HG02938 (cell line): ENCODE measurements at regions not wholly inside any gene's neighbourhood (a gene's known extent, or its start where the extent isn't known, plus 50 kb on each side); places are given as distances from the start of the nearest gene placed in this dataset.
"Not testable (repeated sequence)": the region's sequence is repeated elsewhere in the genome, so short reads cannot be mapped to it uniquely, and the experiment has no call there.

Experiments
- ATAC-seq: cut with Tn5 transposase; IDR thresholded peaks from one replicate; pipeline ENCODE4 v1.9.1; 2021; ENCODE audit warnings: mild to moderate bottlenecking, moderate library complexity; ENCODE audit not compliant: unreplicated experiment

GRCh38 chr5:117138523-117138922 is 563.9 kb upstream of the SEMA6A start:
- ATAC-seq = no peak

DNA sequence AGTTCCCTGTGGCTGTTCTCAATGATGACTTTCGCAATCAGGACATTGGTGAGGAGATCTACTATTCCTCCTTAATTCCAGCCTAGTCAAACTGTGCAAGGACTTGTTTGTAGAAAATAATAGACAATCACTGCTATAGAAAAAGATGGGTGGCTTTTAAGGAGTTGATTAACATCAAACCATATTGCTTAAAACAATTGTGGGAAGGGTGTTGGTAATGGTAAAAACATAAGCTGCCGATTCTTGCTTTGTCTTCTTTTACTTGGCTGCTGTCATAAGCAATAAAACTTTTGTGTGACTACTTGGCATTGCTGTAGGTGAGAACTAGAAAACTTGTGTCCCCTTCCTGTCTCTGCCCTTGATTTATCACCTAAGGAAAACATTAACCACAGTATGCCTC is 561.2 kb upstream of the SEMA6A start:
- no peak for ATAC-seq

DNA sequence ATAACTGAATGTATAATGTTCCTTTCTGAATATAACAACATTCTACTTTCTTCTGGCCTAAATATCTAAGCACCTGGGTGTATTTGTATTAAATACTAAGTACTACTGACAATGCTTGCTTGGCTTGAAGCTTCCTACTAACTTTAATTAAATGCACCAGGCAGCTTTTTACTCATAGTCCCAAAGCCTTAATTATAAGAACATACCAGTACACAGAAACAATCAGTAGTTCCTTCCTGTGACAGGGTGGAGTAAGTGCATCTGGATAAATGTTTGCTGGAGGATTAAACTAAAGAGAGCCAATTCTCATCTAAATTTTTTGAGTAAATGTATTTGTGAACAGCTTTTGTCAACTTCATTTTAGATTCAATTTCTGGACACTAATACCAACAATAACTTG is 558.6 kb upstream of the SEMA6A start:
- ATAC-seq = no peak

DNA sequence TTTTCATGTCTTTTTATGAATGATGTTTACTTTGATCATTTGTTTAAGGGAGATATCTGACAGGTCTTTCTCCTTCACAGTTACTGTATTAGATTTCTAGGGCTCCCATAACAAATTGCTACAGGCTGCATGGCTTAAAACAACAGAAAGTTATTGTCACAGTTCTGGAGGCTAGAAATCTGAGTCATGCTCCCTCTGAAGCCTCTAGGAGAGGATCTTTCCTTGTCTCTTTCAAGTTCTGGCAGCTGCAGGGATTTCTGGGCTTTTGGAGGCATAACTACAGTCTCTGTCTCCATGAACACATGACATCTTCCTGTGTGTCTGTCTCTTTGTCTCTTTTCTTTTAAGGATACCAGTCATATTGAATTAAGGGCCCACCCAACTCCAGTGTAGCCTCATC is 557.3 kb upstream of the SEMA6A start:
- no peak for ATAC-seq

DNA sequence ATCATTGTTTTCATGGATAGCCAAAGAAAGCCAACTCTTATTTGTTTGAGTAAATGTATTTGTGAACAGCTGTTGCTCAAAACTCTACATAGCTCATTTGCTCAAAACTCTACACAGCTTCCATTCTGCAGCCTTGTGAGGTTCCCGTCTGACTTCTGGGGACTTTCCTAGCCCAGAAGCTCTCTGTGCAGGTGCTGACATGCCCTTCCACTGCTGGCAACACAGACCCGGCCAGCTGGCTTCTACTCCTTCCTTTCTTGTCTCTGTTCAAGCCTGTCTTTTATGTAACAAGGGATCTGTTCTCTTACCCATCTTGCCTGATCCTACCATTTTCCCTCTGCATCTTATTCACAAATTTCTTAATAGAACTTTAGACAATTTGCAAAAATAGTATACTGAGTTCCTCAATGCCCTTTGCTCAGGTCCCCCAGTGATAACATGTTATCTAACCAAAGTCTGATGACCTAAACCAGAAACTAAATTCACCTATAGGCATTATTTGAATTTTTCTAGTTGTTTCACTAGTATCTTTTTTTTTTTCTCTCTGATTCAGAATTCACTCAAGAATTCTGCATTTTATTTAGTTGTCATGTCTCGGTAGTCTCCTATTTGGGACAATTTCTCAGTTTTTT is 556.5 kb upstream of the SEMA6A start:
- peak; percentile 87 for ATAC-seq

DNA sequence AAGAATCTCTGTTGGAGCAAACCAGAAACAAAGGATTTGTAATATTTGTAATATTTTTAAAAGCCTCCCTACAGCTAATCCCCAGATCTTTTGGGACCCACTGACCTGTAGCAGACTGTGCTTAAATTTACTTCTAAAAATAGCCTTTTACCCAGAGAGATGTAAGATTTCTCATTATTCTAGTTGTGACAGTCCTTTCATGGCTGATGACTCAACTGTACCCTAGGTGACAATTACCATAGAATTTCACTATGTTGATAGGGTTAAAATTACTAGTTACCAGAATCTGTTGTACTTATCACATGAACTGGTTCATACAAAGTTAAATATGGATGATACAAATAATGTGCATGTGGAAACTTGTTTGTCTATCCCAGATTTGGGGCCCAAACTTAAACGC is 543.9 kb upstream of the SEMA6A start:
- ATAC-seq = no peak

DNA sequence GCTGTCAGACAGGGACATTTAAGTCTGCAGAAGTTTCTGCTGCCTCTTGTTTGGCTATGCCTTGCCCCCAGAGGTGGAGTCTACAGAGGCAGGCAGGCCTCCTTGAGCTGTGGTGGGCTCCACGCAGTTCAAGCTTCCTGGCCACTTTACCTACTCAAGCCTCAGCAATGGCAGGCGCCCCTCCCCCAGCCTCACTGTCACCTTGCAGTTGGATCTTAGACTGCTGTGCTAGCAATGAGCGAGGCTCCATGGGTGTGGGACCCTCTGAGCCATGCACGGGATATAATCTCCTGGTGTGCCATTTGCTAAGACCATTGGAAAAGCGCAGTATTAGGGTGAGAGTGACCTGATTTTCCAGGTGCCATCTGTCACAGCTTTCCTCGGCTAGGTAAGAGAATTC is 542.7 kb upstream of the SEMA6A start:
- ATAC-seq = not testable (repeated sequence)

GRCh38 chr5:117110548-117110947 is 535.9 kb upstream of the SEMA6A start:
- ATAC-seq = no peak

- no peak for ATAC-seq
Observed at GRCh38 chr5:117107859-117108258, 533.2 kb upstream of the SEMA6A start.

DNA sequence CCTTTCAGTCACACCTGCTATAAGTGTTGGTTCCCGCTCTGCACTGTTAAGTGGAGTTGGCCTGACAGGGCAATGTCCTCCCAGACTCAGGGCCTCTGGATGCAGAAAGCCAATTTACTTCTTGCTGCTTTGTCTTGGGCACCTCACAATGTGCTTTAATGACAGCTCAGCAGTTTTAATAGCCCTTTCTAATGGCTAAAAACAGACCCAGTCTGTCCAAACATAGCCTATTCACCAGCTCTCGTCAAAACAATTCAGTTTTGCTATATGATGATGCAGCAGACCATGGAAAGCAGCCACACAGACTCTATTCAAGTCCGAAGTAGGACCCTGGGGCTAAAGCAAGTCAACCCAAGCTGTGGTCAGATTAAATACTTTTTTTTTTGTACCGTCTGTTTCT is 529.1 kb upstream of the SEMA6A start:
- ATAC-seq = no peak

DNA sequence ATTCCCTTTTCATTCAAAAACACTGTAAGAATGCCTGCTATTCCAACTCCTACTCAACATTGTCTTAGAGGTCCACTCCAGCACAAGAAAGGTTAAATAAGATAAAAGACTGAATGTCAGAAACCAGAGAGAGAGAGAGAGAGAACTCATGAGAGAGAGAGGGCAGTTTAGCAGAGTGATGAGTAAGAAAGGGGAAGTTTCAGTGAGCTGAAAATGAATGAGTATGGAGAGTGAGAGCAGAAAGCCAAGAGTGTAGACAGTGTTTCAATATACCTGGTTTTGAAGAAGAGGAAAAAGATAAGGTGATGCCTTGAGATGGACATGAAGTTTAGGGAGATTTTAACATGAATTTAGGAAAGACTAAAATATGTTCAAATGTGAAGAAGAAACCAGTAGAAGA is 528.0 kb upstream of the SEMA6A start:
- ATAC-seq = no peak

GRCh38 chr5:117100176-117100575 is 525.6 kb upstream of the SEMA6A start:
- ATAC-seq = no peak

- ATAC-seq = no peak
Observed at GRCh38 chr5:117098094-117098493, 523.5 kb upstream of the SEMA6A start.

DNA sequence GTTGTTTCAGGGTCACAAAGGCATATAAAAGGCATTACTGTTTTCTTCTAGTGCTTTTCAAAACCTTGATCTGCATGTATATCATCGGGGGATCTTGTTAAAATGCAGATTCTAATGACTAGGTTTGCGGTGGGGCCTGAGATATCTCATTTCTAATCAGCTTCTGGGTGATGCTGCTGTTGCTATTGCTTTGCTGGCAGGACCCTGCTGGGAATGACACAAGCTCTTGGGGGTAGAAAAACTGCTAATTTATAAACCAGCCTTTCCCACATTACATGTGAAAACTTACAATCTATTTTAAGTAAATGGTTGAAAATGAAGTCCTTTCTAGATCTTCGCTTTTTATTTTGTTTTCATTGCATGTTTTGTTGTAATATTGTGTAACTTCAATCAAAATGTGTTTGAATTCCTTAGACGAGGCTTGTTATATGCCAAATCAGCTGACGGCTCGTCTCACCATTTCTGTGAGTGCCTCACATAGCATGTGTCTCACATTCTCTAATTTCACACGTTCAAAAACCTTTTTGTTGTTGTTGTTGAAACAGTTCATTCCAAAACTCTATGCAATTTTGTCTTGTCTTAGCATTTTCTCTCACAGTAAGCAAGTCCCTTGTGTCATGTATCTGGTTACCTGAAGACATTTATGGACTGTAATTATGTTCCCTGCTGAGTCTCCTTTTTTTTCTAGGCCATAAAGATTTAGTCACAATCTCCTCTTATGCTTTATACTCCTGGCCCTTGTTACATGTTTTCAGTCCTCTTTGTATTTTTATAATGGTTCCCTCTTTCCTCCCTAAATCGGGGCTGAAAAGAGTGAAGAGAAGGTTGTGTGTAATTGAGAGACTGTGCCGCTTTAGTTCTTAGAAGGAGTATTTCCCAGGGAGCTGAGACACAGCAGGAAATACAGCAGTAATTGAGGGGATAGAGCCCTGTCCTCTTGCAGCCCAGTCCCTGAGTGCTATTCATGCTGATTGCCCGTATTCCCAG is 521.0 kb upstream of the SEMA6A start:
- ATAC-seq = no peak

- no peak for ATAC-seq
Observed at GRCh38 chr5:117094114-117094815, 519.6 kb upstream of the SEMA6A start.

GRCh38 chr5:117093653-117094052 is 519.0 kb upstream of the SEMA6A start:
- no peak for ATAC-seq

- ATAC-seq = no peak
Observed at GRCh38 chr5:117089001-117089400, 514.4 kb upstream of the SEMA6A start.

DNA sequence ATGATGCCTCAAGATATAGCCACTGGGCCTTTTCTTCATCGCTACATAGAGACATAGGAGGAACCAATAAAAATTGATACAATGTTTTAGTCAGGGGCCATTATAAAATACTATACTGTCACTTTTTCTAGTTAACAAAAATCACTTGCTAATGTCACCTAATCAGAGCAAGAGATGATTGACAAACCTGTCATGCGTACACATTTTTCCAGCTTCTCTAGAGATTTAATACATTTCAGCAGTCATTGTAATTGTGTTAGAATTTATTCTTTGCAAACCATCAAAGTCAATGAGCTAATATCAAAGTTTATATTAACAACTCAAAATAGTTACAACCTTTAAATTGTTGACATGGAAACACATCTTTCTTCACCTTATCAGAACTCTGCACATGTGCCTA is 513.6 kb upstream of the SEMA6A start:
- ATAC-seq = no peak

DNA sequence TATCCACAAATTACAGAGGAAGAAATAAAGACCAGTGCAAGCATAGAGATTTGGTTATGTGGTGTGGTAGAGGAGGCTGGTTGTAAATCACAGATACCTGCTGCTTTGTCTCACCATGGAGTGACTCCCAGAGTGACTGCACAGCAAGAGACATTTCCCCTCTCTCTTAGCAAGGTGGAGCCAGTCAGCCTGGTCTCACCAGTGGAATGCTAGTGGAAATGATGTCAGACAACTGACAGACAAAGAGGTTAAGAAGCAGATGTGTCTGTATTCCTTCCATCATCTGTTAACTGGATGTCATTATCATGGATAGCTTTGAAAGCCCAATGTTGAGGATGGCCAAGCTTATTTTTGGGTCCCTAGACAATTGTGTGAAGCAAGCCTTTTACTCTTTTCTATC is 509.4 kb upstream of the SEMA6A start:
- no peak for ATAC-seq

DNA sequence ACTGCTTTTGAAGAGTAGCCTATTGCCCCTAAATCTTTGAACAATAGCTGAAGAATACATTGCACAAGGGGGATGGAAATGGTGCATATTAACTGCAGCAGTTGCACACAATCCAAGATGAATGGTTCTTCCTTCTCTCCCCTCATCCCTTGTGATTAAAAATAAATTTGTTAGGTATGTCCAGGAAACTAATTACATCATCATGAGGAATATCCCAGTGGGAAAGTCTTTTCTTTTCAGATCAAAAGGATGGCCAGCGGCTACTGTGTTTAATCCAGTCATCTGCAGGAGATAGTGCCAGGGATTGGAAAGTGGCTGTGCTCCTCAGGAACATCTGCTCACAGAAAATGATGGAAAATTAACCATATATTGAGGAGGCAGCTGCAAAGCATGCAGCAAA is 508.4 kb upstream of the SEMA6A start:
- no peak for ATAC-seq

DNA sequence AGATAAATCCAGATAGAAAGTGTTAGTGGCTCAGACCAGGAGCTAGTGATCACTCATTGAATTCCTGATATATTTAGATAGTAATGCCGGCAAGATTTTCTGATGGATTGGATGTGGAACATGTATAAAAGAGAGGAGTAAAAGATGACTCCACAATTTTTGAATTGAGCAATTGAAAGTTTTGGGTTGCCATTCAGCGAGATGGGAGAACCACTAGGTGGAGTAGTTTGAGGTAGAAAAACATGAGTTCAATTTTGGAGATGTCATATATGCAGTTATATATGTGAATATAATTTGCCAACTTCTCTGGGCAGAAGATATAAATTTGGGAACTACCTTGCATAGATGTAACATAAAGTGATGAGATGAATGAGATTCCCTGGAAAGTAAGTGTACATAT is 502.5 kb upstream of the SEMA6A start:
- ATAC-seq = no peak

DNA sequence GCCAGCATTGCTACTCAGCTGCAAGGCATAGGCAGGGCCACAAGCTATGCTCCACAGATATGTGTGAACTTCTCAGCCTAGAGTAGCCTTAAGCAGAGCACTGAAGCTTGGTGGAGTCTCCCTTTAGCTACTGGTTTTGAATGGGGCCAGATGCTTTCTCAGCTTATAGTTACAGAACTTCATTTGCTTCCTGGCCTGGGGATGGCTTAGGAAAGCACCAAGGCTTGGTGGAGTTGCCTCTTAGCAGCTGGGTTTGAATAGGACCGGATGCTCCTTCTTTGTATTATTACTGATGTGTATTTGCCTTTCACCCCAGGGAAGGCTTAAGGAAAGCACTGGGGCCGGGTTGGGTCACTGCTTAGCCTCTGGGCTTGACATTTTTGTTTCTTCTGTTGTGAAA is 497.8 kb upstream of the SEMA6A start:
- ATAC-seq = no peak
